ENCODE measurements at regions not wholly inside any gene's neighbourhood (a gene's known extent, or its start where the extent isn't known, plus 50 kb on each side); places are given as distances from the start of the nearest gene placed in this dataset.
"Not testable (repeated sequence)": the region's sequence is repeated elsewhere in the genome, so short reads cannot be mapped to it uniquely, and the experiment has no call there.

DNA sequence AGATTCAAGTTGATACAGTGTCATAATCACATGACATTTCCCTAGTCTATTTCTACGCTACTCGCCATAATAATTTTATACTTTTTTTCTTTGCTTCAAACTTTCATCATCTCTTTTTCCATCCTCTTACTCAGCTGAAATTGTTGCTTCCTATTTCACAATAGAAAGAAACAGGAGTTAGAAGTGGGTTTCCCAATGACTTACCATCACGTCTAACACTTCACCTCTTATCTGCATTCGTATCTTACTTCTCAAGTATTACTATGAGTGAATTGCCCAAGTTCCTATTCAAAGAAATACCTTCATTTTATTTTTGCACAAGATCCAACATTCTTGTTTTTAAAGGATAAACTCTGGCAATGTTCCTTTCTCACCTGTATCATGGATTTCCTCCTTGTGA lies 1539.9 kb downstream of the SI start:
- no peaks in the 10 kb centered on the region for H3K27me3 ChIP-seq
- no peak overlapping the region for H3K9ac ChIP-seq
- TF ChIP-seq Cebpa-rat (IDR thresholded peaks at IDR 0.05), result 0 out of 22 replicates have a peak, but pooled peaks of 1 of the 11 experiments have one; percentile 8
- no peak overlapping the region for H3K27ac ChIP-seq
- H3K4me3 ChIP-seq, result no peak overlapping the region
- no peaks in the 10 kb centered on the region for H4K20me1 ChIP-seq
- H3K4me2 ChIP-seq, result no peak overlapping the region
- no peaks in the 10 kb centered on the region for H3K9me3 ChIP-seq (replicated peaks in 1 of 11)
- H3K4me1 ChIP-seq, result no peaks in the 10 kb centered on the region
- no peaks in the 10 kb centered on the region for H3K36me3 ChIP-seq

DNA sequence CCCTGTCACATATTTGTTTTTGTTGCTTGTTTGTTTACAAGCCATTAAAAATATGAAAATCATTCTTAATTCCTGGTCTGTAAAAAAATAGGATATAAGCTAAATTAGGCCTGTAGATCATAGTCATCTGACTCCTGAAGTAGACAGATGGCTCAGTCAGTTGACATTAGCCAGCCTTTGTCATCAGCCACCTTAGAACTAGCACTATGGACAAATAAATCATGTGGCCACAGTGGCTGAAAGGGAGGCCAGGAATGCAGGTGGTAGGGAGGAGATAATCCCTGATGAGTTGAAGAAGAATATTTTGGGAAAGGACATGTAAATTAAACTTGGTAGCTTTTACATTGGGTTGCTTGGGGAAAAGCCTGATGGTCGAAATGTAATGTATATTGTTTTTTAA lies 1544.9 kb downstream of the SI start:
- Histone ChIP-seq H3K4me2 (no peak overlapping the region), H3K27ac (no peak overlapping the region), H3K36me3 (no peaks in the 10 kb centered on the region), H4K20me1 (no peaks in the 10 kb centered on the region), H3K4me3 (no peak overlapping the region), H3K27me3 (no peaks in the 10 kb centered on the region), H3K4me1 (no peaks in the 10 kb centered on the region), H3K9me3 (replicated peaks in 1 of 11) (peaks cover 0 to 5% (median 0%) of the 10 kb centered on the region in 11 experiments; a peak in 1 of 22 replicates), H3K9ac (no peak overlapping the region)
- TF ChIP-seq Cebpa-rat (IDR thresholded peaks at IDR 0.05), result no peak

DNA sequence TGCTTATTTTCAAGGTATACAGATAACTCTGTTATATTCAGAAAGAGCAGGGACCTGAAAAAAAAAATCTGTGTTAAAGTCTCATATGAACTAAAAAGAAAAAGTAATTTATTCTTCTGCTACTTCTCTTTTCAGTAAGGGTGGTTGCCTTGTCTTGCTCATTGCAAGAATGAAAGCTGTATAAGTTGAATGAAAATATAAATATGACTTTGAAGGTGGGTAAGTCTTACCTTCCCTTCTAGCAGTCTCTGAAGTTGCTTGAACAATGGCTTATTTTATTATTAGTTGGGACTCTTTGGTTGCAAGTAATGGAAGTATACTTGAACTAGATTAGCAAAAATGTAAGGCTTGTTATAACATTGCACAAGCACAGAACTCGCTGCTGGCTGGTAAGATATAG lies 1554.9 kb downstream of the SI start:
- H4K20me1 ChIP-seq, result no peaks in the 10 kb centered on the region
- H3K27ac ChIP-seq, result no peak overlapping the region
- no peaks in the 10 kb centered on the region for H3K36me3 ChIP-seq
- no peaks in the 10 kb centered on the region for H3K27me3 ChIP-seq
- H3K9me3 ChIP-seq (replicated peaks in 1 of 11), result no peaks in the 10 kb centered on the region
- peaks cover 0 to 11% (median 0%) of the 10 kb centered on the region in 10 experiments; a peak in 2 of 20 replicates for H3K4me1 ChIP-seq
- no peak overlapping the region for H3K4me2 ChIP-seq
- no peak for TF ChIP-seq Cebpa-rat (IDR thresholded peaks at IDR 0.05)
- no peak overlapping the region for H3K9ac ChIP-seq
- H3K4me3 ChIP-seq, result no peak overlapping the region

DNA sequence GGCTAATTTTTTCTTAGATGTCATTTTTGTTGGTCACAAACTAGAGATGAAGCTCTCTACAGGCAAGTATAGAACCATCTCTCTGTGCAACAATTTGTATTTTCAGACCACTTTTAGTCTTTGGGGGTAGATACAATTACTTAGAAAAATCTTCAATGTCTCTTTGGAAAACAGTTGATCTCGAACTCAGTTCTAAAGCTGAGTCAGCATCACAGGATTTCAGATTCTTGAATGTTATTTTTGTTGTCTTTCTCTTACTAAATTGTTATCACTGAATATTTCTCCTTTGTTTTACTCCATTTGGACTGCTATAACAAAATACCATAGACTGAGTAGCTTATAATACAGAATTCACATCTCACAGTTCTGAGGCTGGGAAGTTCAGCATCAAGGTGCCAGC lies 1557.0 kb downstream of the SI start:
- H3K9me3 ChIP-seq (replicated peaks in 1 of 11), result no peaks in the 10 kb centered on the region
- no peak overlapping the region for H3K4me2 ChIP-seq
- H3K4me1 ChIP-seq, result peaks cover 0 to 11% (median 0%) of the 10 kb centered on the region in 10 experiments; a peak in 2 of 20 replicates
- no peak overlapping the region for H3K27ac ChIP-seq
- no peaks in the 10 kb centered on the region for H3K36me3 ChIP-seq
- H3K27me3 ChIP-seq, result no peaks in the 10 kb centered on the region
- H3K9ac ChIP-seq, result no peak overlapping the region
- H3K4me3 ChIP-seq, result no peak overlapping the region
- no peak for TF ChIP-seq Cebpa-rat (IDR thresholded peaks at IDR 0.05)
- H4K20me1 ChIP-seq, result no peaks in the 10 kb centered on the region

DNA sequence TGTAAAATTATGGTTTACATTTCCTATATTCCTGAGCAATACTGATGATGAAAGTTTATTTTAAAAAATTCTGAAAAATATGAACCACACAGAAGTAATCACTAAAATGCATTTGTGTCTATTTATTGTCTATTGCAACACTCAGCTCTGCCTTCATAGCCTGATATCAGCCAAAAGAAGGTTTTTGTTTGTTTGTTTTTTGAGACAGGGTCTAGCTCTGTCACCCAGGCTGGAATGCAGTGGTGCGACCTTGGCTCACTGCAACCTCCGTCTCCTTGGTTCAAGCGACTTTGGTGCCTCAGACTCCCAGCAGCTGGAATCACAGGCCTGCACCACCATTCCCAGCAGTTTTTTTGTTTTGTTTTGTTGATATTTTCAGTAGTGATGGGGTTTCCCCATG lies 1560.2 kb downstream of the SI start:
- no peaks in the 10 kb centered on the region for H3K27me3 ChIP-seq
- no peak overlapping the region for H3K9ac ChIP-seq
- TF ChIP-seq Cebpa-rat (IDR thresholded peaks at IDR 0.05), result no peak
- no peak overlapping the region for H3K4me2 ChIP-seq
- no peaks in the 10 kb centered on the region for H4K20me1 ChIP-seq
- H3K27ac ChIP-seq, result no peak overlapping the region
- H3K4me1 ChIP-seq, result peaks cover 0 to 11% (median 4%) of the 10 kb centered on the region in 10 experiments; a peak in 6 of 20 replicates
- no peaks in the 10 kb centered on the region for H3K9me3 ChIP-seq (replicated peaks in 1 of 11)
- no peak overlapping the region for H3K4me3 ChIP-seq
- no peaks in the 10 kb centered on the region for H3K36me3 ChIP-seq

DNA sequence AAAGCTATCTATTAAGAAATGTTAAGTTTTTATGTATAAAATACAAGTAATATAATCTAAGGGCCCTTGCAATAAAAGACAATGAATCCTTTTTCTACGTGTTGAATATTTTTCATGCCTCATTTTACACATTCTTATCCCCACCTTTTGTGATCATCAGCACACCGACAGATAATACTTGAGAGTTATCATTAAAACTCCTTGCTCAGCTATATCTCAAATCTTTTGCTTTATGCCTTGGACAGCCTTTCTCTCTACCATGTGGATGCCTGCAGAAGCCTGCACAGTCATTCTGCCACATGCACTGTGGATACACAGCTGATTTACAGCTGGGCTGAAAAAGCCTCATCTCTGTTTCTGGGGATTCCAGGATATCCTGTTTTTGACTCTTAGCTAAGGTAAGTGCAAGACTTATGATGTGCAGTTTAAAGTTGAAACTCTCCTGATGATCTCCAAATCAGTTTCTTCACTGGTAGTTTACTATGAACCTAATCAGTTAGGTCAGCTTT lies 1565.1 kb downstream of the SI start:
- Histone ChIP-seq H4K20me1 (no peaks in the 10 kb centered on the region), H3K27ac (no peak overlapping the region), H3K27me3 (no peaks in the 10 kb centered on the region), H3K36me3 (no peaks in the 10 kb centered on the region), H3K9ac (no peak overlapping the region), H3K4me2 (no peak overlapping the region), H3K4me3 (no peak overlapping the region), H3K4me1 (peaks cover 0 to 5% (median 2%) of the 10 kb centered on the region in 10 experiments; a peak in 4 of 20 replicates), H3K9me3 (replicated peaks in 1 of 11) (no peaks in the 10 kb centered on the region)
- no peak for TF ChIP-seq Cebpa-rat (IDR thresholded peaks at IDR 0.05)

DNA sequence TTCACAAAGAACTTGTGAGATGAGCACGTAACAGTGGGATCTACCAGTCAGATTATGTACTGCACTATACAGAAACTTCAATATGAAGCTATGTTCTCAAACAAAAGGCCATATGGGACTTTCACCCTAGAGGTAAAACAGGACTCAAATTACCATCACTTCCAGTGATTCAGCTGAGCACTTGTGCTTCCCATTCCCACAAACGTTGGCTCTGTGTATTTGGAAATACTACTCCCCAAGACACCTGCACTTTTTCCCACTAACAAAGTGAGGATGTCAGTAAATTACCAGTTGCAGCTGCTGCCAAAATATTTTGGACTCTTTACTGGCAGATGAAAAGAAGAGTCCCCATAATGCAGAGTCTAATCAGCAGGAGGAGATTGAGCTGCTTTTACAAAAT lies 1570.1 kb downstream of the SI start:
- Histone ChIP-seq H3K27me3 (no peaks in the 10 kb centered on the region), H3K4me3 (no peak overlapping the region), H3K4me2 (no peak overlapping the region), H3K36me3 (no peaks in the 10 kb centered on the region), H3K4me1 (peaks cover 0 to 2% (median under 1%) of the 10 kb centered on the region in 10 experiments; a peak in 4 of 20 replicates), H3K27ac (no peak overlapping the region), H3K9ac (no peak overlapping the region), H3K9me3 (replicated peaks in 1 of 11) (no peaks in the 10 kb centered on the region), H4K20me1 (no peaks in the 10 kb centered on the region)
- no peak for TF ChIP-seq Cebpa-rat (IDR thresholded peaks at IDR 0.05)

DNA sequence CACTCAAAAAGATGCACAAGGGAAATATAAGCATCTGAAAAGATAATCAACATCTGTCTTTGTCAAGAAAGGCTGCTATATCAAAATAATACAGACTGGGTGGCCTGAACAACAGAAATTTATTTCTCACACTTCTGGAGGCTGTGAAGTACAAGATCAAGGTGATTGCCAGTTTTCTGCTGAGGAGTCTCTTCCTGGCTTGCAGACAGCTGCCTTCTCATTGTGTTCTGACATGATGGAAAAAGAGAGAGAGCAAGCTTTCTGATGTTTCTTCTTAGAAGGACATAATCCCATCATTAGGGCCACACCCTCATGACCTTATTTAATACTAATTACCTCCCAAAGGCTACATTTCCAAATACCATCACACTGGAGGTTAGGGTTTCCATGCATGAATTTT lies 1573.3 kb downstream of the SI start:
- Histone ChIP-seq H3K9ac (no peak overlapping the region), H3K36me3 (no peaks in the 10 kb centered on the region), H3K4me1 (no peaks in the 10 kb centered on the region), H3K27ac (no peak overlapping the region), H3K4me2 (no peak overlapping the region), H3K27me3 (no peaks in the 10 kb centered on the region), H4K20me1 (no peaks in the 10 kb centered on the region), H3K4me3 (no peak overlapping the region), H3K9me3 (replicated peaks in 1 of 11) (peaks cover 0 to 8% (median under 1%) of the 10 kb centered on the region in 11 experiments; a peak in 5 of 22 replicates)
- TF ChIP-seq Cebpa-rat (IDR thresholded peaks at IDR 0.05), result no peak

DNA sequence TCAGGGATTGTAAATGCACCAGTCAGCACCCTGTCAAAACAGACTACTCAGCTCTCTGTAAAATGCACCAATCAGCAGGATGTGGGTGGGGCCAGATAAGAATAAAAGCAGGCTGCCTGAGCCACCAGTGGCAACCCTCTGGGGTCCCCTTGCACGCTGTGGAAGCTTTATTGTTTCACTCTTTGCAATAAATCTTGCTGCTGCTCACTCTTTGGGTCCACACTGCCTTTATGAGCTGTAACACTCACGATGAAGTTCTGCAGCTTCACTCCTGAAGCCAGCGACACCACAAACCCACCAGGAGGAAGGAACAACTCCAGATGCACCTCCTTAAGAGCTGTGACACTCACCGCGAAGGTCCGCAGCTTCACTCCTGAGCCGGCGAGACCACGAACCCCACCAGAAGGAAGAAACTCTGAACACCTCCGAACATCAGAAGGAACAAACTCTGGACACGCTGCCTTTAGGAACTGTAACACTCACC lies 1578.5 kb downstream of the SI start:
- not testable (repeated sequence) for H4K20me1 ChIP-seq, H3K4me2 ChIP-seq, H3K9ac ChIP-seq, H3K27ac ChIP-seq, H3K4me3 ChIP-seq, H3K36me3 ChIP-seq, H3K27me3 ChIP-seq, H3K4me1 ChIP-seq
- peaks cover 5 to 21% (median 14%) of the 10 kb centered on the region in 11 experiments for H3K9me3 ChIP-seq (replicated peaks in 1 of 11)

DNA sequence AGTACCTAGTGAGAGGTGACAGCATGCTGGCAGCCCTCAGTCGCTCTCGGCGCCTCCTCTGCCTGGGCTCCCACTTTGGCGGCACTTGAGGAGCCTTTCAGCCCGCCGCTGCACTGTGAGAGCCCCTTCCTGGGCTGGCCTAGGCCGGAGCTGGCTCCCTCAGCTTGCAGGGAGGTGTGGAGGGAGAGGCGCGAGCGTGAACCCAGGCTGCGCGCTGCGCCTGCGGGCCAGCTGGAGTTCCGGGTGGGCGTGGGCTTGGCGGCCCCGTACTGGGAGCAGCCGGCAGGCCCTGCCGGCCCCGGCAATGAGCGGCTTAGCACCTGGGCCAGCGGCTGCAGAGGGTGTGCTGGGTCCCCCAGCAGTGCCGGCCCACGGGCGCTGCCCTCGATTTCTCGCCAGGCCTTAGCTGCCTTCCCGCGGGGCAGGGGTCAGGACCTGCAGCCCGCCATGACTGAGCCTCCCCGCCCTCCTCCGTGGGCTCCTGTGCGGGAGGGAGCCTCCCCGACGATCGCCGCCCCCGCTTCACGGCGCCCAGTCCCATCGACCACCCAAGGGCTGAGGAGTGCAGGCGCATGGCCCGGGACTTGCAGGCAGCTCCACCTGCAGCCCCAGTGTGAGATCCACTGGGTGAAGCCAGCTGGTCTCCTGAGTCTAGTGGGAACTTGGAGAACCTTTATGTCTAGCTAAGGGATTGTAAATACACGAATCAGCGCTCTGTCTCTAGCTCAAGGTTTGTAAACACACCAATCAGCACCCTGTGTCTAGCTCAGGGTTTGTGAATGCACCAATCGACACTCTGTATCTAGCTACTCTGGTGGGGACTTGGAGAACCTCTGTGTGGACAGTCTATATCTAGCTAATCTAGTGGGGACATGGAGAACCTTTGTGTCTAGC lies 1579.2 kb downstream of the SI start:
- H3K9me3 ChIP-seq (replicated peaks in 1 of 11), result peaks cover 5 to 21% (median 14%) of the 10 kb centered on the region in 11 experiments
- H3K9ac ChIP-seq, H4K20me1 ChIP-seq, H3K36me3 ChIP-seq, H3K4me2 ChIP-seq, H3K27ac ChIP-seq, H3K27me3 ChIP-seq, H3K4me1 ChIP-seq, H3K4me3 ChIP-seq: not testable (repeated sequence)

All from BLaER1 treated with 17β-estradiol and CSF1 and Interleukin-3, amounts not matched to agents 10 nM and 100 nM (cell line).